NCI-H1105 treated with DMSO at 0.1 percent for 48 hours (cell line): ENCODE measurements at regions not wholly inside any gene's neighbourhood (a gene's known extent, or its start where the extent isn't known, plus 50 kb on each side); places are given as distances from the start of the nearest gene placed in this dataset.

Source experiments
- DNase-seq: peaks from one replicate; lab custom pipeline; 2025; lab: John Stamatoyannopoulos, UW

GRCh38 chrX:121102101-121102500 lies 54.7 kb downstream of the GLUD2 start:
- no peak for DNase-seq

DNA sequence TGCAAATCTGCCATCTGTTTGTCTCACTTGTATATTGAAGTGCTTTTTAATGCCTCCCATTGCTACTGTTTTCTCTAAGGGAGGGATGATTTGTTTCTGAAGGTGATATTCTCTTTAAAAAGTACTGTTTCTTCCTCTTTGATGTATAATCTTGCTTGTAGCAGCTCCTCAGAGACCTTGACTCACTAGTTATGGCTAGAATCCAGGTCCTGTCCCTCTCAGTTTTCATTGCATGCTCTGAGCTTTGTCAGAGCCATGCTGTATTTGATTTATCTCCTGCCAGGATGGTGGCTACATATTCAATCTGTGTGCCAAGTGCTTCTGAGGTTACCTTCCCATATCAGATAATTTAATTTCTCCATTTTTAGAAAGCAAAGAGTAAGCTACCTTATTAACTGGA lies 56.0 kb downstream of the GLUD2 start:
- DNase-seq: no peak

DNA sequence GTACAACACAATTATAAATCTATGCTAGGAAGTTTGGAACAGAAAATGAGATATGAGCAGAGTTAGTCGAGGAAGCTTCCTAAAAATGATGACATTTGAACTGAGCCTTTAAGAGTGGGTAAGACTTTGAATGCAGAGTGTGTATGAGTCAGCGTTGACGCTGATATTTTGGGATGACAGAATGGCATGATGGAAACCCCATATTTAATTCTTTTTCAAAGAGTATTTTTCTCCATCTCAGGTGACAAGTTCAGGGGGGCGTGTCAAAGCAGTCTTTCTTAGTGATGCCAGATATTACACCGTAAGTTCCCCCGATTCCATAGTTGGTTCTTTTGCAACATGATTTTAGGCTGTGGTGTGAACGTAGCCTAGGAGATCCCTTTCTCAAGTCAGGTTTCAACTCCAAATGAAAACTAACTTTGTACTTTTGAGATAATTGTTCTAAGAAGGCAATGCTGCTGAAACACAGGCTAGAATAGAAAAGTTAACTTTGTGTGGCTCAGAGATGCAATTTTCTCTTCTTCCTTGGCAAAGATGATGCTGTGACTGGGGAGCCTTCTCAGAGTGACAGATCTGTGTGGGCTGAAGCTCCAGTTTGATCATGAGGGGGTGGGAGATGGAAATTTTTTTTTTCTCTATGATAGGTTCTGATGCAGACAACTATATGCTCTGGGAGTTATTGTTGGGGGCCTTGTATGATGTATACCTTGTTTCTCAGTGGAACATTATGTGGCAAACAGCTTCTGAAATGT lies 59.2 kb downstream of the GLUD2 start:
- no peak for DNase-seq

GRCh38 chrX:121109986-121110385 lies 62.6 kb downstream of the GLUD2 start:
- DNase-seq: no peak

DNA sequence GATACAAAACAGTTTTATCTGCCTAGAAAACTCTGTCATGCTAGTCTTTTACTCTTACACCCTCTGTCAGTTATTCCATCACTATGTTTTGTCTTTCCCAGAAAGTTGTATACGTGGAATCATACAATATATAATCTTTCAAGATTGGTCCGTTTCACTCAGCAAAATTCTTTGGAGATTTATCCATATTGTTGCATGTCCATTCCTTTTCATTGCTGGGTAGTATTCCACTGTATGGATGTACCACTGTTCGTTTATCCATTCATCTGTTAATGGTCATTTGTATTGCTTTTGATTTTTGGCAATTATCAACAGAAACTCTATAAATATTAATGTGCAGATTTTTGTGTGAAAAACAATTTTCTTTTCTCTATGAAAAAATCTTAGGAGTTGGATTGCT lies 63.1 kb downstream of the GLUD2 start:
- DNase-seq: no peak

DNA sequence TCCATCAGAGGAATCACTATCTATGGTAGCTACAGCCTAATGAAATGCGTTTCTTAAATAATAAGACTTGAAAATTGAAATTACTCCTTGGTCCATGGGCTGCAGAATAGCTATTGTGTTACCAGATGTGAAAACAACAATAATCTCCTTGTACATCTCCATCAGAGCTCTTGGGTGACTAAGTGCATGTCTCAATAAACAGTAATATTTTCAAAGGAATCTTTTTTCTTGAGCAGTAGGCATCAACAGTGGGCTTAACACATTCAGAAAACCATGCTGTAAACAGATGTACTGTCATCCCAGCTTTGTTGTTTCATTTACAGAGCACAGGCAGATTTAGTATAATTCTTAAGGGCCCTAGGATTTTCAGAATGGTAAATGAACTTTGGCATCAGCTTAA lies 67.3 kb downstream of the GLUD2 start:
- DNase-seq: no peak

- no peak for DNase-seq
Measured at GRCh38 chrX:121120690-121121605, 73.5 kb downstream of the GLUD2 start.

GRCh38 chrX:121122332-121122731 lies 74.9 kb downstream of the GLUD2 start:
- no peak for DNase-seq

- no peak for DNase-seq
Measured at GRCh38 chrX:121128925-121129877, 81.8 kb downstream of the GLUD2 start.

- DNase-seq: no peak
Measured at GRCh38 chrX:121132675-121133074, 85.3 kb downstream of the GLUD2 start.

- DNase-seq: no peak
Measured at GRCh38 chrX:121135488-121136207, 88.2 kb downstream of the GLUD2 start.

DNA sequence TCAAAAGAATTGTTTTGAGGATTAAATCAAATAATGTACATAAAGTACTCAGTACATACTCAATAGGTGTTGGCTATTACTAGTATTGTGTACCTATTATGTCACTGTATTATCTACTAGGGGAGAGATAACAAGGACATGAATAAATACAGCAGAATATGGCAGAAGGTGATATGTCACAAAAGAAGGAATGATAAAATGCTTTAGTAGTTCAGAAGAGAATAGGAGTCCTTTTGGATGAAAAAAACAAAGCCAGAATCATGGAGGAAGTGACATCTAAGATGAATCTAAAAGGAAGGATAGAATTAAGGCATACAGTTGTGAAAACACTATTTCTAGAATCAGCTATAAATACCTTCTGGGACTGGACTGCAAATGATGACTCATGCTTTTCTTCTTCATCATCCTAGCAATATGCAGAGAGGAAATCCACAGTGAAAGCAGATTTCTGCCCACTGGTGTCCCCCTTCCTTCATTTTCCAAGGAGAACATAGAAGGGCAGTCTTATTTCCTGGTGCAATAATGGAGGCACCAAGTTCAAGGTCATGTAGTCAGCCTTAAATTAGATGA lies 98.7 kb downstream of the GLUD2 start:
- DNase-seq: no peak

GRCh38 chrX:121150217-121150616 lies 102.8 kb downstream of the GLUD2 start:
- DNase-seq: no peak

GRCh38 chrX:121151293-121151692 lies 103.9 kb downstream of the GLUD2 start:
- no peak for DNase-seq

GRCh38 chrX:121154858-121155404 lies 107.5 kb downstream of the GLUD2 start:
- no peak for DNase-seq

DNA sequence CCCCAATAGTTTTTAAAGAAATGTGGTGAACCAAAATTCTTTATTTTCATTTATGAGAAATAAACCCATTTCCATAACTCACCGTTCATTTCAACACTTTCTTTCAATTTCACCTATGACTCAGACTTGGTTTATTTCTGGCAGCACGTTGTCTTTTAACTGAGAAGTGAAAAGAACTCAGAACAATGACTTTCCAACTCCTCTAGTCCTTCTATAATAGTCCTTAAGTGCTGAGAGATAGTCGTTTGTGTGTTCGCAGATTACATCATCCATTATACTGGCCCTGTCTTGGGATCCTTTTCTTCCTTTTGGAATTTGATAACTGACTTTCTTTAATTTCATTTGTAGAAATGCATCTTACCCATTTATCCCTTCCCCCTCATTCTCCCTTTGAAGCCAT lies 113.6 kb downstream of the GLUD2 start:
- DNase-seq: no peak

- no peak for DNase-seq
Measured at GRCh38 chrX:121161501-121161933, 114.1 kb downstream of the GLUD2 start.

- DNase-seq: no peak
Measured at GRCh38 chrX:121163443-121163842, 116.0 kb downstream of the GLUD2 start.

- DNase-seq: no peak
Measured at GRCh38 chrX:121165930-121166359, 118.5 kb downstream of the GLUD2 start.
